Hindlimb muscle (tissue), 1 donor: ENCODE measurements at regions not wholly inside any gene's neighbourhood (a gene's known extent, or its start where the extent isn't known, plus 50 kb on each side); places are given as distances from the start of the nearest gene placed in this dataset.

Experiments
- DNase-seq: peaks from one replicate; pipeline ENCODE4 v3.0.0-alpha.2; 2013

DNA sequence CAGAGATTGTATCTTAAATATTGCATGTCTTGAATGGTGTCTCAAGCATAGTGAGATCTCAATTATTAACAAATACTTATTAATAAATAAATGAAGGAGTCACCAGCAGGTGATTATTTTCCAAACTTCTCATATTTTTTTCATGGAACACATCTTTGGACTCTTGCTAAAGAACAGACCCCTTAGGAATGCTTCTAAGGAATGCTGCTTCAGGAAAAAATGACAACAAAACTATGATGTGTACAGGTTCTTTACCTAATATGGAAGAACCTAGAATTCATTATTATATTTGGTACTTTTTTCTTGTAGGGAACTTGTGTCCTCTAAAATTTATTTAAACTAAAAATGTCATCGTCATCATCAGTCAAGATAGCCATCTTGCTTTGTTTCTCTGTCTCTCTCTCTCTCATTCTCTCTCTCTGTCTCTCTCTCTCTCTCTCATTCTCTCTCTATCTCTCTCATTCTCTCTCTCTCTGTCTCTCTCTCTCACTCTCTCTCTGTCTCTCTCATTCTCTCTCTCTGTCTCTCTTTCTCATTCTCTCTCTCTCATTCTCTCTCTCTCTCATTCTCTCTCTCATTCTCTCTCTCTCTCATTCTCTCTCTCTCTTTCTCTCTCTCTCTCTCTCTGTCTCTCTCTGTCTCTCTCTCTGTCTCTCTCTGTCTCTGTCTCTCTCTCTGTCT lies 63.0 kb upstream of the ETS2 start:
- DNase-seq = no peak

DNA sequence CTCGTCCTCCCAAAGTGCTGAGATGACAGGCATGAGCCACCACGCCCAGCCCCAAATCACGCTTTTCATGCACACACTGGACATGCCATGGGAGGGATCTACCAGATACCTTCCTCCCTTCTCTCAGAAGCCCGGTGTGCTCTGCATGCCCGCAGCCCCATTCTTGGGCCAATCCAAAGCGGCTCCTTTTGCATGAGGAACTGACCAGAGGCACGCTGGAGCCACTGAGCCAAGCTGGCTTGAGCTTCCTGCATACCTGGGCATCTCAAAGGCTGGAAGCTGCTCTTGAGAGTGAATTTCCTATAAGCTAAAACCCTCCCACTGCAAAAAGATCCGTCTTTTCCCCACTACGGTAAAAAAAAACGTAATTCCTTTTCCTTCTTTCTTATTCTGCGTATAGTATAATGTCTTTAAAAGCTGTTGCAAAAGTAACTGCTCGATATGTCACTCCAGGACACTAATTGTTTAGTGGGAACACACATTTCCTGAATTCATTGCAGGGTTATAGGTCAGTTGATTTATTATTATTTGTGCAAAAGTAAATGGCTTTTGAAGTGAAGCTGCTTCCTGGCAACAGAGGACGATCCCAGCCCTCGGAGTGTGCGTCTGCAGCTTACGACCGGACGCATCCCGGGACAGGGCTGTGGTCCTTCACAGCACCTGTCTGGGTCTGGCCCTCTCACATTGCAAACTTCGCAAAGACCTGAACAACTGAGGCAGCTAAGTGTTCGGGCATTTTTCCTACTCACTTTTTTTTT lies 61.8 kb upstream of the ETS2 start:
- no peak for DNase-seq

DNA sequence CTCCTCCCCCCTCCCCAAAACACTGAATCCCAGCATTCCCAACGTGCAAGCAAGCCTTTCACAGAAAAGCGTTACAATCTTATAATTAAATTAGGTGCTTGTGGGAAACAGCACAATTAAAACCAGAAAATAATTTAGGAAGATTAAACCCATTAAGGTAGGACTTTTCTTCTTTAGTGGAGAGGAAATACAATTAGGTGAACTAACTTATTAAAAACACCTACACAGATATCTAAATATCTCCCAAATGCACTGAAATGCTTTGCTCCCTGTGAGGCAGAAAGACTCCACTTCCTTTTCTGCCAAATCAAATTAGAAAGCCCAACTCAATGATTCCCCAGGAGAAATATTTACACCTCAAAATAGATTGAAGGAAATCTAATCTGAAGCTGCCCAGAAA lies 60.9 kb upstream of the ETS2 start:
- DNase-seq = no peak

DNA sequence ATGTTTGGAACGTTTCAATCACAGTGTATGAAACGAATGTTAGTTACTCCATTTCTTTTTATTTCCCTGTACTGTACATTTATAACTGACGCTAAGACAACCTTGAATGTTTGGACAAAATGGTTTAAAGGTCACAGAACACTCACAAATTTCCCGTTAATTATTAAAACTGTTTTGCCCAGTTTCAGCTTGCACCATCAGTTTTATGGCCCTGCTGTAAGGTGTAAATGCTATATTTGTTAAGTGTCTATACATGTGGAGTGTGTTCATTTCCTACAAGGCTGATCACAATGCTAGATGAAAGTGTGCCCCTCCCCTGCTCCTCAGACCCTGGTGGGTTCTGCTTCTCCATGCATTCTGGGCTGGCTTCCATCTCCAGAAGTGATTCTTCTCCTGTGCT lies 57.9 kb upstream of the ETS2 start:
- DNase-seq = no peak

DNA sequence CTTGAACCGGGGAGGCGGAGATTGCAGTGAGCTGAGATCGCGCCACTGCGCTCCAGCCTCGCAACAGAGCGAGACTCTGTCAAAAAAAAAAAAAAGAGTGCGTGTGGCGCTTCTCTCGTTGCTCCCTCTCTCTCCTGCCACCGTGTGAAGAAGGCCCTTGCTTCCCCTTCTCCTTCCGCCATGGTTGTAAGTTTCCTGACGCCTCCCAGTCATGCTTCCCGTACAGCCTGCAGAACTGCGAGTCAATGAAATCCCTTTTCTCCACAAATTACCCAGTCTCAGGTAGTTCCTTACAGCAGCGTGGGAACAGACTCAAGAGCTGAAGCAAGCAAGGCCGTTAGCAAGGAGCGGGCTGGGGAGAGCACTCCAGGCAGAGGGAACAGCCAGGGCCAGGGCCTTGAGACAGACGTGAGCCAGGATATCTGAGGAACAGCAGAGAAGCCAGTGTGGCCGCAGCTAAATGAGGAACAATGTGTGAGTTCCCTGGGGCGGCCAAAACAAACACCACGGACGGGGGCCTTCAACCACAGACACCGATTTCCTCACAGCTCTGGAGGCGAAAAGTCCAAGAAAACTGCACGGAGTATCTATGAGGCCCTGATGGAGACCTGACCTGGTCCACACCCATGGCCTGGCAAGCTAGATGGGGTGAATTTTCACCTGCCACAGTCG lies 54.2 kb upstream of the ETS2 start:
- DNase-seq = no peak

DNA sequence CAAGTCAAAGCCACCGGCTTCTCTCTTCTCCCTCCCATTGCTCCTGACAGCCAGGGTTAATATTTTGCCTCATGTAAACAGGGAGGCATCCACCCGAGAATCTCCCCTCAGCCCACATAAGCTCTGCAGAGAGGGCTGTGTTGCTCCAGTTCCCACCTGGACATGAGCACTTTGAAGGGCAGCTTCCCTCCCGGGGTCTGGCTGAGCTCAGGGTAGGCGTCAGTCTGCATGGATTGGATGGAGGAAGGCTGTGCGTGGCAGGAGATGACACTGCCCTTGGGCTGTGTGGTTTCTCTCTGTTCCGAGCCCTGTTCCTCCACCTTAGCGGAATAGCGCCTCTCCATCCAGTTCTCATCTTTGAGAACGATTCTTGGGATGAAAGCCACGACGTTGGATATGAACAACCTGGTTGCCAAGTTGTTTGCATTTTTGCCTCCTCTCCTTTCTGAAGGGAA lies 53.7 kb upstream of the ETS2 start:
- no peak for DNase-seq

DNA sequence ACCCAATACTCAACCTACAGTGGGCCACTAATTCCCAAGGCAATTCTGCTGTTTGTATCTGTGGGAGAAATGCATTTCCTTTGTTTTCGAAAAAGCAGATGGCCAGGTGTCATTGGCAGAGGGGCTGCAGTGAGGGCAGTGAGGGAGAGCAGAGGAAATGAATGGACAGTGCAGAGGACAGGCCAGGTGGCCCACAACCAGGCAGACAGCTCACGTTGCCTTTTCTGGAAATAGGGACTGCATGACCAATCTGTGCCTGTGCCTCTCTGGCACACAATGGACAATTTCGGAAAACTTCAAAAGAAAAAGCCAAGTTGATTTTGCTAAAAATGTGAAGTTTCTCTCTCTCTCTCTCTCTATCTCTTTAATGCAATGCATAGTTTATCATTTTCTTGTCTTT lies 52.6 kb upstream of the ETS2 start:
- peak; percentile 37 for DNase-seq

DNA sequence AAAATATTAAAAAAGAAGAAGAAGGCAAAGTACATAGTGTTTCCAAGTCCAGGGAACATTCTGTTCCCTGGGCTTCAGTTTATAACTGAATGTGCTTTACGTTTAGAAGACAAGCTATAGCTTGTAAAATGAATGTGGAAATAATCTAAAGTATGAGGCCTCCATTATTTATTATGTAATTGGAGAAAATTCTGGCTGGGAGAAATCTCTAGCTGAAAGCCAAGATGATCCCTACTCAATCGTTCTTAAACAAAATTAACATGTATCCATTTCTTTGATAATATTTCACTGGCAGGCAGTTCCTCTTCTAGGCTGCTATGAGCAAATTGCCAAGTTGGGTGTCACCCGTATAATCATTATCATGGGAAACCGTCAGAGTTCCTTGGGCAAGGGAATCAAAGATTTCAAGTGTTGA lies 52.2 kb upstream of the ETS2 start:
- peak; percentile 66 for DNase-seq
